SK-N-SH (cell line): ENCODE measurements at regions not wholly inside any gene's neighbourhood (a gene's known extent, or its start where the extent isn't known, plus 50 kb on each side); places are given as distances from the start of the nearest gene placed in this dataset.

ENCODE experiments used
- CTCF ChIP-seq: fragments of 200-600 bp; sonication (generic); IDR thresholded peaks from 2 replicates; pipeline ENCODE4 v1.6.1; 2017; ENCODE audit warnings: antibody characterized with exemption, mild to moderate bottlenecking, moderate library complexity
- EZH2phosphoT487 ChIP-seq: fragments of 200-600 bp; sonication (generic); IDR thresholded peaks from 2 replicates; pipeline ENCODE4 v1.6.1; 2017; ENCODE audit warnings: low read depth, mixed run types, mild to moderate bottlenecking, antibody characterized with exemption, moderate library complexity, borderline replicate concordance
- RAD21 ChIP-seq: IDR thresholded peaks from 2 replicates; pipeline ENCODE4 v1.6.1; 2012; ENCODE audit warnings: mild to moderate bottlenecking, low read length
- REST ChIP-seq: IDR thresholded peaks from 2 replicates; pipeline ENCODE4 v1.6.1; 2012; ENCODE audit warnings: mild to moderate bottlenecking, low read depth, low read length, moderate library complexity
- RFX5 ChIP-seq: IDR thresholded peaks from 2 replicates; pipeline ENCODE4 v1.6.1; 2012; ENCODE audit warnings: mild to moderate bottlenecking, improper control_type of control experiment, low read length
- USF1 ChIP-seq: IDR thresholded peaks from 2 replicates; pipeline ENCODE4 v1.4.0; 2012; ENCODE audit warnings: low read depth, borderline replicate concordance

- TF ChIP-seq CTCF (no peak), USF1 (no peak), REST (no peak), EZH2phosphoT487 (no peak), RFX5 (no peak), RAD21 (no peak)
Observed at GRCh38 chr18:9009703-9010488, 92.6 kb upstream of the NDUFV2 start.
